Epithelial cell of proximal tubule (primary cell): ENCODE measurements at regions not wholly inside any gene's neighbourhood (a gene's known extent, or its start where the extent isn't known, plus 50 kb on each side); places are given as distances from the start of the nearest gene placed in this dataset.

Source experiments
- DNase-seq: peaks from one replicate; pipeline ENCODE4 v3.0.0-alpha.2; 2011; ENCODE audit warnings: low read depth
- H3K4me3 ChIP-seq: 2 replicates; pipeline ENCODE4 v1.5.1; 2011; ENCODE audit warnings: low read depth, mild to moderate bottlenecking, low read length
- CTCF ChIP-seq: conservative IDR thresholded peaks from 2 replicates; pipeline ENCODE4 v1.5.1; 2012; ENCODE audit warnings: low read depth, mild to moderate bottlenecking, low read length

GRCh38 chr11:70872299-70872698 lies 380.1 kb downstream of the SHANK2 start:
- TF ChIP-seq CTCF, result no peak
- H3K4me3 ChIP-seq, result no peak overlapping the region
- no peak for DNase-seq

GRCh38 chr11:70872955-70873735 lies 379.2 kb downstream of the SHANK2 start:
- no peak overlapping the region for H3K4me3 ChIP-seq
- no peak for DNase-seq
- TF ChIP-seq CTCF, result no peak

DNA sequence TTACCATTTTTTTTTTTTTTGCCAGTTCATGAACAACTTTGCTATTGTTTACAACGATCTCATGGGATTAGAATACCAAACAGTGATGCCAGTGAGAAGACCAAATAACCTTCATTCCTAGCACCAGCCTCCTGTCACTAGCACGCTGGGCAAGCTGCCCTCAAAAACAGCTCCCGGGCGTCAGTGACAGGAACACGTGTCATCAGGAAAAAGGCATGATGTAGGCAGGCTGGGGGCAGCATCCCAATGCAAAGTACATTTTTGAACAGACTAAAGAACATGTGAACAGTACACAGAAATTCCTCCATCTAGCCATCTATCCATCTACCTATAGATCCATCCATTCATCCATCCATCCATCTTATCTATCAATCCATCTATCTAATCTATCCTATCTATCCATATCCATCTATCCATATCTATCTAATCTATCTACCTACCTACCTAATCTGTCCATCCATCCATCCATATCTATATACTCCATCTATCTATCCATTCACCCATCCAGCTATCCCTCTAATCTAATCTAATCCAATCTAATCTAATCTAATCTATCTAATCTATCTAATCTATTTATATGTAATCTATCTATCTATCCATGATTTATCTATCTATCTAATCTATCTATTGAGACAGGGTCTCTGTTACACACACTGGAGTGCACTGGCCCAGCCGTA lies 378.5 kb downstream of the SHANK2 start:
- no peak overlapping the region for H3K4me3 ChIP-seq
- DNase-seq, result no peak
- no peak for TF ChIP-seq CTCF

DNA sequence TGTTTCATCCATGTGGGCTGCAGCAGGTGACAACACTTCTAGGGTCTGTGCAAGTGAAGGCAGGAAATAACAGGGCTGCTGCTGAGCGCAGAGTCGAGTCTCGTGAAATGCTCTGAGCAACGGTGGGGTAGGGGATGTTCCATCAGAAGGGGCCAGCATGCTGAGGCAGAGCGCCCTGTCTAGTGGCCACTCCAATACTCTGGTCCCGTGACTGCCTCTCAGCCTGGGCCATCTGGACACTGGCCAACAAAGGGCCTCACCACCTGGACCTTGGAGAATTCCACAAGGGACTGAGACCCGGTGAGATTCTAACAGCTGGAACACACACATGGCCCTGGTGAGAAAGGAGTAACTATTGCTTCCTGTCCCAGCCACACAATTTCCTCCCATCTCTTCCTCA lies 375.7 kb downstream of the SHANK2 start:
- no peak overlapping the region for H3K4me3 ChIP-seq
- no peak for TF ChIP-seq CTCF
- DNase-seq, result no peak

- DNase-seq, result no peak
- no peak for TF ChIP-seq CTCF
- no peak overlapping the region for H3K4me3 ChIP-seq
Measured at GRCh38 chr11:70877151-70877550, 375.2 kb downstream of the SHANK2 start.

- no peak for DNase-seq
- no peak overlapping the region for H3K4me3 ChIP-seq
- TF ChIP-seq CTCF, result no peak
Measured at GRCh38 chr11:70878366-70878765, 374.0 kb downstream of the SHANK2 start.
